ENCODE measurements at regions not wholly inside any gene's neighbourhood (a gene's known extent, or its start where the extent isn't known, plus 50 kb on each side); places are given as distances from the start of the nearest gene placed in this dataset.
"Not testable (repeated sequence)": the region's sequence is repeated elsewhere in the genome, so short reads cannot be mapped to it uniquely, and the experiment has no call there.

DNA sequence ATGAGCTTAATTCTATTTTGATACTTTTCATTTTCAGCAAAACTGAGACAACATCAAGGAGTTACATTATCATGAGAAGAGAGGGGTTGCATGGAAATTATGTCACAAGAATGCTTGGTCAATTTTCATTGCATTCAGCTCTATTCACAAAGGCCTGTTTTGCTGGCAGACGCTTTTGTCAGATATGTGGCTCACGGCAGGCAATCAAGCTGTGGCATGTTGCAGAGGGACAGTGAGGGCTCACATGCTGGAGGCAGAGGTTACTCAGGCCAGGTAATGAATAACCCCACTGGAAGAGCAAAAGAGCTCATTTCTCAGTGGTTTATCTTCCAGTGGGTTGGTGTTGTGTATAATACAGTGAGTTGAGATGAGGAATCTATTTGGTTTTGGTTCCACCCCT, 98.7 kb upstream of the RBFOX1 start:
- Histone ChIP-seq H3K4me3 (ENCODE audit: insufficient read depth, low read depth, low read length, poor library complexity, severe bottlenecking) (no peak overlapping the region), H3K9me3 (ENCODE audit: control insufficient read depth, low read length) (no peaks in the 10 kb centered on the region), H3K4me1 (ENCODE audit: control insufficient read depth, insufficient read depth, low read length, poor library complexity, severe bottlenecking) (no peaks in the 10 kb centered on the region), H3K27me3 (replicated peaks; ENCODE audit: control insufficient read depth, insufficient read depth, low read length, poor library complexity, severe bottlenecking) (no peaks in the 10 kb centered on the region), H3K27ac (ENCODE audit: insufficient read depth, low read length, poor library complexity, severe bottlenecking) (no peak overlapping the region), H3K36me3 (ENCODE audit: control insufficient read depth, insufficient read depth, low read length) (no peaks in the 10 kb centered on the region)
- no peak for DNase-seq

- no peaks in the 10 kb centered on the region for H3K4me1 ChIP-seq (ENCODE audit: control insufficient read depth, insufficient read depth, low read length, poor library complexity, severe bottlenecking)
- no peak overlapping the region for H3K27ac ChIP-seq (ENCODE audit: insufficient read depth, low read length, poor library complexity, severe bottlenecking)
- no peak for DNase-seq
- no peaks in the 10 kb centered on the region for H3K27me3 ChIP-seq (replicated peaks; ENCODE audit: control insufficient read depth, insufficient read depth, low read length, poor library complexity, severe bottlenecking)
- H3K4me3 ChIP-seq (ENCODE audit: insufficient read depth, low read depth, low read length, poor library complexity, severe bottlenecking): no peak overlapping the region
- H3K9me3 ChIP-seq (ENCODE audit: control insufficient read depth, low read length): no peaks in the 10 kb centered on the region
- H3K36me3 ChIP-seq (ENCODE audit: control insufficient read depth, insufficient read depth, low read length): no peaks in the 10 kb centered on the region
Measured at GRCh38 chr16:7231762-7232161, 100.9 kb upstream of the RBFOX1 start.

- not testable (repeated sequence) for H3K4me1 ChIP-seq (ENCODE audit: control insufficient read depth, insufficient read depth, low read length, poor library complexity, severe bottlenecking); DNase-seq; H3K36me3 ChIP-seq (ENCODE audit: control insufficient read depth, insufficient read depth, low read length); H3K27me3 ChIP-seq (replicated peaks; ENCODE audit: control insufficient read depth, insufficient read depth, low read length, poor library complexity, severe bottlenecking); H3K4me3 ChIP-seq (ENCODE audit: insufficient read depth, low read depth, low read length, poor library complexity, severe bottlenecking); H3K9me3 ChIP-seq (ENCODE audit: control insufficient read depth, low read length); H3K27ac ChIP-seq (ENCODE audit: insufficient read depth, low read length, poor library complexity, severe bottlenecking)
Measured at GRCh38 chr16:7229433-7230218, 103.0 kb upstream of the RBFOX1 start.

DNA sequence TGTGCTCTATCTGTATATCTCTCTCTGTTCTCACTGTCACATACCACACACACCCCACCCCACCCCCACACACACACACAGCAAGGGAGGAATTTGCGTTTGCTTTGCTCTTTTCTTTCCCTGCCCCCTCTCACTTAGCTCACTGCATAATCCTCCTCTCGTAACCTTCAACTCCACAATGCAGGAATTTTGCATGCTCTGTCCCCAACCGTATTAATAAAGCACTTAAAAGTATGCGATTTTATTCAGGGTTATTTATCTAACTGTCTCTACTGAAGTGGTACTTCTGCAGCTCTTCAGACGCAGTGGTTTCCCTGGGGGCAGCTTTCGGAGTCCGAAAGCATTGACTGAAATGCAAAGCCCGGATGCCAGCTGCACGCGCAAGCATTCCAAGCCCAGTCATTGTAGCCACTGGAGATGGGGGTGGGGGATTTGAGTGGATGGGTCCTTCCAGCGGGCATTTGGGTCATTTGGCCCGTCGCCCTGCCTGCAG, 105.4 kb upstream of the RBFOX1 start:
- no peaks in the 10 kb centered on the region for H3K27me3 ChIP-seq (replicated peaks; ENCODE audit: control insufficient read depth, insufficient read depth, low read length, poor library complexity, severe bottlenecking)
- H3K36me3 ChIP-seq (ENCODE audit: control insufficient read depth, insufficient read depth, low read length): no peaks in the 10 kb centered on the region
- no peak for DNase-seq
- no peak overlapping the region for H3K27ac ChIP-seq (ENCODE audit: insufficient read depth, low read length, poor library complexity, severe bottlenecking)
- no peaks in the 10 kb centered on the region for H3K4me1 ChIP-seq (ENCODE audit: control insufficient read depth, insufficient read depth, low read length, poor library complexity, severe bottlenecking)
- H3K9me3 ChIP-seq (ENCODE audit: control insufficient read depth, low read length): no peaks in the 10 kb centered on the region
- no peak overlapping the region for H3K4me3 ChIP-seq (ENCODE audit: insufficient read depth, low read depth, low read length, poor library complexity, severe bottlenecking)

DNA sequence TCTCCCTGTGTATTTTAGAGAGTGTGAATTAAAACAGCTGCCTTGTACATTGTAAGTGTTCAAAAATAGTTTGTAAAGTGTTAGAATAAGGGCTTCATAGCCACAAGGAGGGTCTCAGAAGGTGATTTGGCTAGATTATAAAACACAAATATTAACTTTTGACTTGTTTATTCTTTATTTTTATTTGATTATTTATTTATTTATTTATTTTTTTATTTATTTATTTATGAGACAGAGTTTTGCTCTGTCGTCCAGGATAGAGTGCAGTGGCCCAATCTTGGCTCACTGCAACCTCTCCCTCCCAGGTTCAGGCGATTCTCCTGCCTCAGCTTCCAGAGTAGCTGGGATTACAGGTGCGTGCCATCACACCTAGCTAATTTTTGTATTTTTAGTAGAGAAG, 111.5 kb upstream of the RBFOX1 start:
- Histone ChIP-seq H3K9me3 (ENCODE audit: control insufficient read depth, low read length) (no peaks in the 10 kb centered on the region), H3K36me3 (ENCODE audit: control insufficient read depth, insufficient read depth, low read length) (no peaks in the 10 kb centered on the region), H3K27me3 (replicated peaks; ENCODE audit: control insufficient read depth, insufficient read depth, low read length, poor library complexity, severe bottlenecking) (no peaks in the 10 kb centered on the region), H3K4me1 (ENCODE audit: control insufficient read depth, insufficient read depth, low read length, poor library complexity, severe bottlenecking) (no peaks in the 10 kb centered on the region), H3K27ac (ENCODE audit: insufficient read depth, low read length, poor library complexity, severe bottlenecking) (no peak overlapping the region), H3K4me3 (ENCODE audit: insufficient read depth, low read depth, low read length, poor library complexity, severe bottlenecking) (no peak overlapping the region)
- DNase-seq: no peak

GRCh38 chr16:7218936-7219335, 113.7 kb upstream of the RBFOX1 start:
- Histone ChIP-seq H3K4me1 (ENCODE audit: control insufficient read depth, insufficient read depth, low read length, poor library complexity, severe bottlenecking) (no peaks in the 10 kb centered on the region), H3K9me3 (ENCODE audit: control insufficient read depth, low read length) (no peaks in the 10 kb centered on the region), H3K27ac (ENCODE audit: insufficient read depth, low read length, poor library complexity, severe bottlenecking) (no peak overlapping the region), H3K4me3 (ENCODE audit: insufficient read depth, low read depth, low read length, poor library complexity, severe bottlenecking) (no peak overlapping the region), H3K36me3 (ENCODE audit: control insufficient read depth, insufficient read depth, low read length) (no peaks in the 10 kb centered on the region), H3K27me3 (replicated peaks; ENCODE audit: control insufficient read depth, insufficient read depth, low read length, poor library complexity, severe bottlenecking) (no peaks in the 10 kb centered on the region)
- DNase-seq: no peak

DNA sequence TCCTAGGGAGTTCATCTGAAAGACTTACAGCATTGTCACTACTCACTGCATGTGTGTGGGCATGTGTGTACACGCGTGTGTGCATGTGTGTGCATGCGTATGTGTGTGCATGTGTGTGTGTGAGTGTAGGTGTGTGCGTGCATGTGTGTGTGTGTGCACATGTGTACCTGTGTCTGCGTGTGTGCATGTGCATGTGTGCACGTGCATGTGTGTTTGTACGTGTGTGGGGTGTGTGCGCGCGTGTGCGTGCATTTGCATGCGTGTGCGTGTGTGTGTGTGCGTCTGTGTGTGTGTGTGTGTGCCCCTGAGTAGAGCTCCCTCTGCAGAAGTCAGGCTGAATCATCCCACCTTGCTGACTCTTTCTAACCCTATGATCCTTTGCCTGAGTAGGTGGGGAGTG, 114.8 kb upstream of the RBFOX1 start:
- no peaks in the 10 kb centered on the region for H3K36me3 ChIP-seq (ENCODE audit: control insufficient read depth, insufficient read depth, low read length)
- H3K4me1 ChIP-seq (ENCODE audit: control insufficient read depth, insufficient read depth, low read length, poor library complexity, severe bottlenecking): no peaks in the 10 kb centered on the region
- H3K4me3 ChIP-seq (ENCODE audit: insufficient read depth, low read depth, low read length, poor library complexity, severe bottlenecking): no peak overlapping the region
- no peaks in the 10 kb centered on the region for H3K9me3 ChIP-seq (ENCODE audit: control insufficient read depth, low read length)
- H3K27ac ChIP-seq (ENCODE audit: insufficient read depth, low read length, poor library complexity, severe bottlenecking): no peak overlapping the region
- DNase-seq: no peak
- H3K27me3 ChIP-seq (replicated peaks; ENCODE audit: control insufficient read depth, insufficient read depth, low read length, poor library complexity, severe bottlenecking): no peaks in the 10 kb centered on the region

DNA sequence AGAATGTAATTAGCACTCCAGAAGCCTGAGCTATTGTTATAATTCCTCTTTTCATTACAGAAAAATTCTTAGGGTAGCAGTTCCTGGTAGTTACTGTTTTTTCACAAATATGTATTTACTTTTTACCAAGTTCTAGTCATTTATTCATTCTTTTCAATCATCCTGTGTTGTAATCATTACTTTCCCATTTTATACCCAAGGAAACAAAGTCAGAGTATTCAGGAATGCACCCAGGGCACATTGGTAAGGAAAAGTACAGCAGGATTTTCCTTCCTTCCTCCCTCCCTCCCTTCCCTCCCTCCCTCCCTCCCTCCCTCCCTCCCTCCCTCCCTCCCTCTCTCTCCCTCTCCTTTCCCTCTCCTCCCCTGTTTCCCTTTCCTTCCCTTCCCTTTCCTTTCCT, 115.9 kb upstream of the RBFOX1 start:
- DNase-seq: no peak
- Histone ChIP-seq H3K27ac (ENCODE audit: insufficient read depth, low read length, poor library complexity, severe bottlenecking) (no peak overlapping the region), H3K4me3 (ENCODE audit: insufficient read depth, low read depth, low read length, poor library complexity, severe bottlenecking) (no peak overlapping the region), H3K4me1 (ENCODE audit: control insufficient read depth, insufficient read depth, low read length, poor library complexity, severe bottlenecking) (no peaks in the 10 kb centered on the region), H3K27me3 (replicated peaks; ENCODE audit: control insufficient read depth, insufficient read depth, low read length, poor library complexity, severe bottlenecking) (no peaks in the 10 kb centered on the region), H3K36me3 (ENCODE audit: control insufficient read depth, insufficient read depth, low read length) (no peaks in the 10 kb centered on the region), H3K9me3 (ENCODE audit: control insufficient read depth, low read length) (no peaks in the 10 kb centered on the region)

DNA sequence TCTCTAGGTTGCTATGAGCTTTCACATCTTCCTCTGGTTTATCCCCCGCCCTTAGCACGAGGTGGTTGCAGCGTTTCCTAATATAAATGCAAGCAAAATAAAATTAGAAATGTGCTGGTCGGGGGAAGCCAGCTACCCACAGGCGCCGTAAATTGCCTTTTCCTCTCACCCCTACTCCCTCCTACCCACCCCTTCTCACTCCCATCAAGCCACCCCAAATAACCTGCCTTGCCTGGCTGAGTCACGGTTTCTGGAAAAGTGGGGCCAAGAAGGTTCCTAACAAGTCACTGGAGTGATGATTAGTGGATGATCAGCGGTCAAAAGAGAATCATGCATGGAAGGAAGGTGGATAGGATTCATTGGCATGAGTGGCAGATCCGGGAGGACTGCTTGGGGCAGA, 120.9 kb upstream of the RBFOX1 start:
- H3K4me3 ChIP-seq (ENCODE audit: insufficient read depth, low read depth, low read length, poor library complexity, severe bottlenecking): no peak overlapping the region

GRCh38 chr16:7209598-7209997, 123.0 kb upstream of the RBFOX1 start:
- H3K27ac ChIP-seq (ENCODE audit: insufficient read depth, low read length, poor library complexity, severe bottlenecking): no peak overlapping the region
- no peak for DNase-seq
- no peaks in the 10 kb centered on the region for H3K4me1 ChIP-seq (ENCODE audit: control insufficient read depth, insufficient read depth, low read length, poor library complexity, severe bottlenecking)
- H3K4me3 ChIP-seq (ENCODE audit: insufficient read depth, low read depth, low read length, poor library complexity, severe bottlenecking): no peak overlapping the region
- H3K36me3 ChIP-seq (ENCODE audit: control insufficient read depth, insufficient read depth, low read length): no peaks in the 10 kb centered on the region
- H3K9me3 ChIP-seq (ENCODE audit: control insufficient read depth, low read length): no peaks in the 10 kb centered on the region
- no peaks in the 10 kb centered on the region for H3K27me3 ChIP-seq (replicated peaks; ENCODE audit: control insufficient read depth, insufficient read depth, low read length, poor library complexity, severe bottlenecking)

More for the DNA sequence above, 120.9 kb upstream of the RBFOX1 start:
- H3K36me3 ChIP-seq (ENCODE audit: control insufficient read depth, insufficient read depth, low read length): no peaks in the 10 kb centered on the region
- no peaks in the 10 kb centered on the region for H3K9me3 ChIP-seq (ENCODE audit: control insufficient read depth, low read length)
- no peak for DNase-seq
- H3K27me3 ChIP-seq (replicated peaks; ENCODE audit: control insufficient read depth, insufficient read depth, low read length, poor library complexity, severe bottlenecking): no peaks in the 10 kb centered on the region
- no peaks in the 10 kb centered on the region for H3K4me1 ChIP-seq (ENCODE audit: control insufficient read depth, insufficient read depth, low read length, poor library complexity, severe bottlenecking)
- H3K27ac ChIP-seq (ENCODE audit: insufficient read depth, low read length, poor library complexity, severe bottlenecking): no peak overlapping the region

Data from effector memory CD4-positive, alpha-beta T cell (primary cell).